Caco-2 (cell line): ENCODE measurements at regions not wholly inside any gene's neighbourhood (a gene's known extent, or its start where the extent isn't known, plus 50 kb on each side); places are given as distances from the start of the nearest gene placed in this dataset.

Source experiments
- BruUV-seq: library from RNA; stranded (reverse); fragments of 400-500 nt; replicated peaks from 2 replicates; lab custom pipeline; 2021; lab: Mats Ljungman, UMichigan
- CTCF ChIA-PET: fragments of 300-600 bp; sonication (Branson Sonifier 250); formaldehyde crosslinking; loops from one replicate; lab custom pipeline; 2022; ENCODE audit warnings: antibody characterized with exemption; lab: Charles Lee
- POLR2A ChIA-PET: fragments of 300-600 bp; sonication (Branson Sonifier 250); formaldehyde crosslinking; loops from one replicate; lab custom pipeline; 2022; ENCODE audit warnings: antibody characterized with exemption; lab: Charles Lee
- DNase-seq, 2 experiments: peaks; one replicate each; pipeline versions ENCODE4 v3.0.0 to v3.0.0-alpha.2; 2020 to 2022
- H3K27me3 ChIP-seq: replicated peaks from 2 replicates; pipeline ENCODE4 v1.6.0; 2011; ENCODE audit warnings: low read length; ENCODE audit not compliant: control insufficient read depth, insufficient read depth
- H3K36me3 ChIP-seq: 2 replicates; pipeline ENCODE4 v1.5.1; 2011; ENCODE audit warnings: low read length; ENCODE audit not compliant: control insufficient read depth, insufficient read depth
- H3K4me1 ChIP-seq: fragments of 250-450 bp; sonication (Bioruptor Pico); 2 replicates; pipeline ENCODE4 v1.5.1; 2020; ENCODE audit warnings: mild to moderate bottlenecking
- H3K4me3 ChIP-seq: 2 replicates; pipeline ENCODE4 v1.5.1; 2011; ENCODE audit warnings: low read depth, mild to moderate bottlenecking, control low read depth, low read length
- H3K9me3 ChIP-seq: fragments of 250-450 bp; sonication (Bioruptor Pico); 2 replicates; pipeline ENCODE4 v1.5.1; 2020; ENCODE audit warnings: mild to moderate bottlenecking, moderate library complexity
- H3K27ac Mint-ChIP-seq: one replicate; pipeline ENCODE4 v1.8.0; 2022; ENCODE audit warnings: mixed read lengths; ENCODE audit not compliant: unreplicated experiment
- H3K27me3 Mint-ChIP-seq: one replicate; pipeline ENCODE4 v1.8.0; 2022; ENCODE audit warnings: mixed read lengths; ENCODE audit not compliant: insufficient read depth, unreplicated experiment
- H3K36me3 Mint-ChIP-seq: one replicate; pipeline ENCODE4 v1.8.0; 2022; ENCODE audit warnings: mild to moderate bottlenecking, mixed read lengths; ENCODE audit not compliant: insufficient read depth, unreplicated experiment
- H3K4me1 Mint-ChIP-seq: one replicate; pipeline ENCODE4 v1.8.0; 2022; ENCODE audit warnings: low read depth, mixed read lengths; ENCODE audit not compliant: unreplicated experiment
- H3K4me3 Mint-ChIP-seq: one replicate; pipeline ENCODE4 v1.8.0; 2022; ENCODE audit warnings: mild to moderate bottlenecking, moderate library complexity, mixed read lengths; ENCODE audit not compliant: unreplicated experiment
- H3K9me3 Mint-ChIP-seq: one replicate; pipeline ENCODE4 v1.8.0; 2022; ENCODE audit warnings: mixed read lengths; ENCODE audit not compliant: unreplicated experiment
- intact Hi-C: fragments of 100-400 bp; cut with micrococcal nuclease; formaldehyde crosslinking; loops from one replicate; pipeline ENCODE4 v1.10.0; 2022; ENCODE audit not compliant: unreplicated experiment
- TF ChIP-seq, protein P1 (sequence below), 2 experiments: fragments of 200-600 bp in 1 of 2; IDR thresholded peaks; 1 replicate in 1 of 2; 2 replicates in 1 of 2; pipeline versions ENCODE4 v1.5.1 to v1.8.0; 2011 to 2022; ENCODE audit warnings: antibody characterized with exemption in 1 of 2, control low read depth in 1 of 2, inconsistent platforms in 1 of 2, low read depth in 1 of 2, low read length in 1 of 2, mild to moderate bottlenecking in 1 of 2, moderate library complexity in 1 of 2; ENCODE audit not compliant: insufficient read depth in 1 of 2, severe bottlenecking in 1 of 2, unreplicated experiment in 1 of 2

DNA sequence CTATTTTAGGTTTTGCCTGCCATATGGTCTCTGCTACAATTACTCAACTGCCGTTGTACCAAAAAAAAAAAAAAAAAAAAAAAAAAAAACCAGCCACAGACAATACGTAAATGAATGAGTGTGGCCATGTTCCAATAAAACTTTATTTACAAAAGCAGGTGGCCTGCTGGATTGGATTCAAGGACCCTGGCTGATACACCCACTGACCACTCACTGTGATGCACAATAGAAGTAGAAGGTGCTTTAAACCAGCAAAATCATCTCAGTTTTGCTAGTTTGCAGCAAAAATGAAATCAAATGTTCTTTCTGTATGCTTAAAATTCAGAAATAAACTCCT is 137.4 kb downstream of the AKAIN1 start:
- no peaks in the 10 kb centered on the region for H3K4me1 Mint-ChIP-seq
- no TSS peak for BruUV-seq

DNA sequence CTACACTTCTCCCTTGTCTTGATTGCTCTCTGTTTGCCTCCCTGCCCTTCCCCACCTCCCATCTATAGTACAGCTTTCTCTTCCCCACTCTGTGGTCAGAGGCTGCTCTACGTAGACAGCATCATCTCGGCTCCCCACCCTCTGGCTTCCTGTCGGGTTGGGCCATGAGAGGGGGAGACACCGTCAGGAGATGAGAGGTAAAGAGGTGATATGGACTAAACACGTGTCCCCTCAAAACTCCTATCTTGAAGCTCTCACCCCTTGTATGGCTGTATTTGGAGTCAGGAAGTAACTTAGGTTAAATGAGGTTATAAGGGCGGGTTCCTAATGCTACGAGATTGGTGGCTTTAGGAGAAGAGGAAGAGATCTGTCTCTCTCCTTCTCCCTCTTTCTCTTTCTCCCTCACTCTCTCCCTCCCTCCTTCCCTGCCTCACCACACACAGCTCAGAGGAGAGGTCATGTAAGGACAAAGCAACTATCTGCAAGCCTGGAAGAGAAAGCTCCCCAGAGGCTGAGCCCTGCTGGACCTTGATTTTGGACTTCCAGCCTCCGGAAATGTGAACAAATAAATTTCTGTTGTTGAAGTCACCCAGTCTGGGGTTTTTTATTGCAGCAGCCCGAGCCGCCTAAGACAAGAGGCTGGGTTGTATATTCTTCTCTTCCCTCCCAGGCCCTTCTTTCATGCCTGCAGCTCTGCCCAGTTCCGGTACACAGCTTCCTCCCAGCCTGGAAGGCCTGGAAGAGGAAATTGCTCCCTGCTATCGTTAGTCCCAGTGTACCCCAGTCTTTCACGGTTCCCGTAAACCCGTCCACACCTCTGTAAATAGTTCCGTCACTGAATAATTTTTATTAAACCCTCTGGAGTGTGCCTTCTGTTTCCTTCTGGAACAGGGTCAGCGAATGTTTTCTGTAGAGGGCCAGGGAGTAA is 138.0 kb downstream of the AKAIN1 start:
- H3K27me3 Mint-ChIP-seq, result peaks cover 13% of the 10 kb centered on the region

More for the DNA sequence above, 137.4 kb downstream of the AKAIN1 start:
- Histone ChIP-seq H3K9me3 (no peaks in the 10 kb centered on the region), H3K36me3 (no peaks in the 10 kb centered on the region), H3K4me3 (no peak overlapping the region), H3K27me3 (no peaks in the 10 kb centered on the region), H3K4me1 (no peaks in the 10 kb centered on the region)
- Mint-ChIP-seq H3K27ac (no peak overlapping the region), H3K4me3 (no peak overlapping the region), H3K9me3 (no peaks in the 10 kb centered on the region), H3K27me3 (peaks cover 13% of the 10 kb centered on the region), H3K36me3 (no peaks in the 10 kb centered on the region)
- TF ChIP-seq, protein P1, sequence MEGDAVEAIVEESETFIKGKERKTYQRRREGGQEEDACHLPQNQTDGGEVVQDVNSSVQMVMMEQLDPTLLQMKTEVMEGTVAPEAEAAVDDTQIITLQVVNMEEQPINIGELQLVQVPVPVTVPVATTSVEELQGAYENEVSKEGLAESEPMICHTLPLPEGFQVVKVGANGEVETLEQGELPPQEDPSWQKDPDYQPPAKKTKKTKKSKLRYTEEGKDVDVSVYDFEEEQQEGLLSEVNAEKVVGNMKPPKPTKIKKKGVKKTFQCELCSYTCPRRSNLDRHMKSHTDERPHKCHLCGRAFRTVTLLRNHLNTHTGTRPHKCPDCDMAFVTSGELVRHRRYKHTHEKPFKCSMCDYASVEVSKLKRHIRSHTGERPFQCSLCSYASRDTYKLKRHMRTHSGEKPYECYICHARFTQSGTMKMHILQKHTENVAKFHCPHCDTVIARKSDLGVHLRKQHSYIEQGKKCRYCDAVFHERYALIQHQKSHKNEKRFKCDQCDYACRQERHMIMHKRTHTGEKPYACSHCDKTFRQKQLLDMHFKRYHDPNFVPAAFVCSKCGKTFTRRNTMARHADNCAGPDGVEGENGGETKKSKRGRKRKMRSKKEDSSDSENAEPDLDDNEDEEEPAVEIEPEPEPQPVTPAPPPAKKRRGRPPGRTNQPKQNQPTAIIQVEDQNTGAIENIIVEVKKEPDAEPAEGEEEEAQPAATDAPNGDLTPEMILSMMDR (IDR thresholded peaks at IDR 0.05; ENCODE audit: insufficient read depth in 1 of 2, low read depth in 1 of 2, low read length in 1 of 2, severe bottlenecking in 1 of 2, unreplicated experiment in 1 of 2), result no peak
- POLR2A ChIA-PET, result no interaction called here
- intact Hi-C loops, result no loop called here
- CTCF ChIA-PET, result no interaction called here
- no peak for DNase-seq

More for the DNA sequence above, 138.0 kb downstream of the AKAIN1 start:
- no peaks in the 10 kb centered on the region for H3K36me3 Mint-ChIP-seq
- no peak overlapping the region for H3K4me3 ChIP-seq
- TF ChIP-seq, protein P1 (IDR thresholded peaks at IDR 0.05; ENCODE audit: insufficient read depth in 1 of 2, low read depth in 1 of 2, low read length in 1 of 2, severe bottlenecking in 1 of 2, unreplicated experiment in 1 of 2), result no peak
- no peaks in the 10 kb centered on the region for H3K9me3 Mint-ChIP-seq
- CTCF ChIA-PET, result no interaction called here
- no TSS peak for BruUV-seq
- POLR2A ChIA-PET, result no interaction called here
- no peak overlapping the region for H3K4me3 Mint-ChIP-seq
- no peaks in the 10 kb centered on the region for H3K27me3 ChIP-seq
- H3K9me3 ChIP-seq, result no peaks in the 10 kb centered on the region
- H3K4me1 Mint-ChIP-seq, result no peaks in the 10 kb centered on the region
- DNase-seq, result no peak
- no peaks in the 10 kb centered on the region for H3K4me1 ChIP-seq
- no peak overlapping the region for H3K27ac Mint-ChIP-seq
- intact Hi-C loops, result no loop called here
- no peaks in the 10 kb centered on the region for H3K36me3 ChIP-seq
